ENCODE measurements at regions not wholly inside any gene's neighbourhood (a gene's known extent, or its start where the extent isn't known, plus 50 kb on each side); places are given as distances from the start of the nearest gene placed in this dataset.

GRCh38 chr18:78681396-78681795, 298.2 kb upstream of the SALL3 start:
- Histone ChIP-seq H3K9me3 (no peaks in the 10 kb centered on the region), H3K4me1 (no peaks in the 10 kb centered on the region), H3K27ac (no peak overlapping the region), H3K36me3 (no peaks in the 10 kb centered on the region), H3K4me3 (no peak overlapping the region), H3K27me3 (peaks cover 0 to 12% of the 10 kb centered on the region in 2 donors)
- DNase-seq: peak in 1 of 4 donors; percentile 75
- TF ChIP-seq CTCF (IDR thresholded peaks at IDR 0.05): no peak
- ATAC-seq: no peak
- intact Hi-C loops (cut with DNase I): no loop called here

DNA sequence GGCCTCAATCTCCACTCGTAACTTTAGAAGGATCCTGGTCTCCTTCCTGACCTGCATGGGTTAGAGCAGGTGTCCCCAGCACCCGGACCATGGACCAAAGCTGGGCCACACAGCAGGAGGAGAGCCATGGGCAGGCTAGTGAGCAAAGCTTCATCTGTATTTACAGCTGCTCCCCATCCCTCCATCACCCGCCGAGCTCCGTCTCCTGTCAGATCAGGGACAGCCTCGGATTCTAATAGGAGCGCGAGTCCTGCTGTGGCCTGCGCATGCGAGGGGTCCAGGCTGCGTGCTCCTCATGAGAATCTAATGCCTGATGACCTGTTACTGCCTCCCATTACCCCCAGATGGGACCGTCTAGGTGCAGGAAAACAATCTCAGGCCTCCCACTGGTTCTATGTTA, 297.7 kb upstream of the SALL3 start:
- no peak for DNase-seq
- Histone ChIP-seq H3K9me3 (no peaks in the 10 kb centered on the region), H3K27me3 (peaks cover 0 to 12% of the 10 kb centered on the region in 2 donors), H3K4me1 (no peaks in the 10 kb centered on the region), H3K27ac (no peak overlapping the region), H3K36me3 (no peaks in the 10 kb centered on the region), H3K4me3 (no peak overlapping the region)
- intact Hi-C loops (cut with DNase I): no loop called here
- ATAC-seq: no peak
- TF ChIP-seq CTCF (IDR thresholded peaks at IDR 0.05): no peak

DNA sequence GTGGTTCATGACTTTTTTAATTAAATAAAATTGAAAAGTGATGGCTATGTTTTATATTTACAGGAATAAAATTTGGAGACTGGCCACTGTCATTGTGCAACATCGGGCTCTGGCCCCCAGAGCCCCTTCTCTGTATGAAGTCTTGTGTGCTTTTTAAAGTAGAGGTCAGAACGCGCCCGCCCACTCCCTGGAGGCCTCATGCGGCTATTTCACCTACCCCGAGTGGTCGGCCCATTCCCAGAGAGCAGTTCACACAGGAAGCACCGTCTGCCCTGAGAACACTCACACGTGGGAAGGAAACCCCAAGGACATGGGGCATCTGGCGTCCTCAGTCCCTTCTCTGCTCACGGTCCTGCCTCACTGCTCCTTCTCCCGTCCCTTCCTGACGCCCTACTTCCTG, 296.9 kb upstream of the SALL3 start:
- no peak for DNase-seq
- TF ChIP-seq CTCF (IDR thresholded peaks at IDR 0.05): no peak
- ATAC-seq: no peak

GRCh38 chr18:78683191-78684010, 296.2 kb upstream of the SALL3 start:
- Histone ChIP-seq H3K27ac (no peak overlapping the region), H3K27me3 (peaks cover 0 to 12% of the 10 kb centered on the region in 2 donors), H3K4me3 (no peak overlapping the region), H3K9me3 (no peaks in the 10 kb centered on the region), H3K4me1 (no peaks in the 10 kb centered on the region), H3K36me3 (no peaks in the 10 kb centered on the region)
- ATAC-seq: no peak
- intact Hi-C loops (cut with DNase I): no loop called here
- no peak for DNase-seq
- no peak for TF ChIP-seq CTCF (IDR thresholded peaks at IDR 0.05)

More for the DNA sequence above, 296.9 kb upstream of the SALL3 start:
- Histone ChIP-seq H3K27ac (no peak overlapping the region), H3K27me3 (peaks cover 0 to 12% of the 10 kb centered on the region in 2 donors), H3K4me3 (no peak overlapping the region), H3K4me1 (no peaks in the 10 kb centered on the region), H3K36me3 (no peaks in the 10 kb centered on the region), H3K9me3 (no peaks in the 10 kb centered on the region)
- intact Hi-C loops (cut with DNase I): no loop called here

- no peak for TF ChIP-seq CTCF (IDR thresholded peaks at IDR 0.05)
- no peaks in the 10 kb centered on the region for H3K36me3 ChIP-seq
- no peak for DNase-seq
- H3K4me3 ChIP-seq: no peak overlapping the region
- intact Hi-C loops (cut with DNase I): no loop called here
- H3K4me1 ChIP-seq: no peaks in the 10 kb centered on the region
- H3K27me3 ChIP-seq: peaks cover 0 to 12% of the 10 kb centered on the region in 2 donors
- ATAC-seq: no peak
- H3K27ac ChIP-seq: no peak overlapping the region
- no peaks in the 10 kb centered on the region for H3K9me3 ChIP-seq
Measured at GRCh38 chr18:78685250-78685979, 294.2 kb upstream of the SALL3 start.

Measured in left lung (tissue), 4 donors.